Kidney capillary endothelial cell (primary cell): ENCODE measurements at regions not wholly inside any gene's neighbourhood (a gene's known extent, or its start where the extent isn't known, plus 50 kb on each side); places are given as distances from the start of the nearest gene placed in this dataset.

Experiments used
- DNase-seq: peaks from one replicate; pipeline ENCODE4 v3.0.0-alpha.2; 2018; ENCODE audit warnings: low spot score

DNA sequence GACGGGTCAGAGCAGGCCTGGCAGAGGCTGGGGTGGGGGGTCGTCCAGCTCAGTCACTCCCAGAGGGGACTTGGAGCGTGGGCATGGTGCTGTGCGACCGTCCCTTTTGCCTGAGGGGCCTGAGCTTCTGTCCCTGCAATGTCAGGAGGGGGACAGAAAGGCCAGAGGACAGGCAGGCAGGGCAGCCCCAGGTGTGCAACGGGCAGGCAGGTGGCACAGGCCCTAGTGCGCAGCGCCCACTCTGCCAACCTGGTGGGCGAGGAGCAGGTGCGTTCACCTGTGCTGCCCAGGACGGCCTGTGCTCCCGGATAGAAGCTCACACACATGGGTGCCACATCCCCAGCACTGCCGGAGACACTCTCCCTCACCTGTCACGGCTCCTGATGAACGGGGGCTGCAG lies 78.7 kb upstream of the SLCO4A1 start:
- DNase-seq: no peak

DNA sequence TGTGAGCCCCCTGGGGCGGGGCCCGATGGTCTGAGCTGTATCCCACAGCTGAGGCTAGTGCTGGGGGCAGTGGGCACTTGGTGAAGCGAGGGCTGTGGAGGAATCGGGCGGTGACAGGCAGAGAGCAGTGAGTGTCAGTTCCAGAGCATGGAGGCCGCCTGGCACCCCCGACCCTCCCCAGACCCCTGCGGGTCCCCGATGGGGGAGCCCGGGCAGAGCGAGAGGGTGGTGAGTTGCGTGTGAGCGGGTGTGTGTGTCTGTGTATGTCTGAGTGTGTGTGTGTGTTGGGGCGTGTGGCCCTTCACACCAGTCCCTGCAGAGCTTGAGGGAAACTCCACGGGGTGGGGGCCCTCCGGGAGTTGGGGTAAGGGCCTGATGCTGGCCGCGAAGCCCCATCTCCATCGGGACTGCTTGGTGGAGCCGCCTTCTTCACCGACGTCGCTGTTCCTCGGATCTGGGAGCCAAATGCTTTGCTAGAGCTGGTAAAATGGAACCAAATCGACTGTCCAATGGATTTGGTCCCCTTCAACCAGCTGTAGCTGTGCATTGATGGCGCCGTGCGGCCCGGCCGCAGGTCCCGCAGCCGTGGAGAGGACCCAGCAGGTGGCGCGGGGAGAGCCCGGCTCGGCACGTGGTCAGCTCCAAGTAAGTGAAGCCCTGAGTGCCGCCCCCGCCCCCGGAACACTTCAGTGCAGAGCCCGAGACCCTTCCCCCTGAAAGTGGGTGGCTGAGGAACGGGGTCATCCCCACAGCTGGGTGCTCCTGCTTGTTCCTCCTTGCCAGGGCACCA lies 77.7 kb upstream of the SLCO4A1 start:
- no peak for DNase-seq

DNA sequence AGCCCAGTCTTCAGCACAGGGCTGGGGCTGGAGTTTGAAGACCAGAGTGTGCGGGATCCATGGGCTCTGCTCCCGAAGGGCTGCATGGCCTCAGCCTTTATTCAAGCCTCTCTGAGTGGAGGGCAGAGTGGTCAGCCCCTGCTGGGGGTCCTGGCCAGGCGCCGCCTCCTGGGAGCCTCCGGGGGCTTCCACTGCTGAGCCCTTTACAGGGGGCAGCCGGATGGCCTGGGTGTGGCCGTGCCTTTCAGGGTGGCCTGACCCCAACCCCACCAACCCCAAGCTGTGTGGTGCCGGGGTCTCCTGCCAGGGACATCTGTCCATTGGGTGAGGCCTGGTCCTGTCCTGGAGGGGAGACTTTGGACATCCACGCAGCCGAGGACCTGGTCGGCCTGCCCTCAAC lies 76.0 kb upstream of the SLCO4A1 start:
- no peak for DNase-seq

DNA sequence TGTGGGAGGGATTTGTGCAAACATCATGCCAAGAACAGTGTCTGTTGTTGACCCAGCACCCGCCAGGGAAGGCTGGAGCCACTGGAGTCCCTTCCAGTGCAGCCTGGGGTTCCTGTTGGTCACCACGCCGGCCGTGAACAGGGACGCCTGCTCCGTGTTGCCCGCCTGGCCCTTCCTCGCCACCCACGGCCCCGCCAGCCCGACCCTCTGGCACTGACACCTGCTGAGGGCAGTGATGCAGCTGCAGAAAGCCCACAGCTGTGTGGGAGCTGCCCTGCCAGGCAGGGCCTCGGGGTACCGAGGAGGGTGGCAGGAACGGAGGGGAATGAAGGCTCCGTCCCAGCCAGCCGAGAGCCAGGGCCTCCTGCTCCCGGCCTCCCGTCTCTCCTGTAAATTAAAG lies 75.5 kb upstream of the SLCO4A1 start:
- DNase-seq: no peak

DNA sequence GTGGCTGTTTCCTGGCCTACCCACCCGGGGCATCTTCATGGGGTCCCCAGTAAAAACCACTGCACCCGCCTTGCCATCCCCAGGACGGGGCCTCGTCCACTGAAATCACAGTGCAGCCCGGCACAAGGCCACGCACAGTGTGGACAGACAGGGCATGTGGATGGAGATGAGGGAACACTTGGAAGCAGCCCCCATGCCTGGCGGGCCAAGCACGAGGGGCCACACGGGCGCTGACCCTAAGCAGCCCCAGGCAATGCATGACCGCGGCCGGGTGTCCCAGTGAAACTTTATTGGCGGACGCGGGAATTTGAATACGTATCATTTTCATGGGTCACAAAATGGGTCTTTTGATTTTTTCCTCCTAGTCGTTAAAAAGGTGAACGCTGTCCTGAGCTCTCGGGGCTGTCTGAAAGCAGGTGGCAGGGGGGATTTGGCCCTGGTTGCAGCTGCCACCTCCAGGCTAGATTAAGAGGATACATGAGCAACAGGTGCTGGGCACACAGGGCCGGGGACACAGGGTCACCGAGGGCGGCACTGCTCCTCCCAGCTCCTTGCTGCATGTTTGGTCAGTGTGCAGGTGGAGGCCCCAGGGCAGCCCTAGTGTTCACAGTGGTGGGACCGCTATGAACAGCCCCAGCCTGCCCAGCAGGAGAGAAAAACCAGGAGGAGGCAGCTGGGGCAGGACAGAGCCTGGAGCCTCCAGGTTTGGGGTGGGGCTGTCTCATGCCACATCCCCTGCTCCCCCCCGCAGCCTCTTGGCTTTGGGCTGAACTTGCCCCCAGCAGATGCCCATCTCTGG lies 74.9 kb upstream of the SLCO4A1 start:
- no peak for DNase-seq

DNA sequence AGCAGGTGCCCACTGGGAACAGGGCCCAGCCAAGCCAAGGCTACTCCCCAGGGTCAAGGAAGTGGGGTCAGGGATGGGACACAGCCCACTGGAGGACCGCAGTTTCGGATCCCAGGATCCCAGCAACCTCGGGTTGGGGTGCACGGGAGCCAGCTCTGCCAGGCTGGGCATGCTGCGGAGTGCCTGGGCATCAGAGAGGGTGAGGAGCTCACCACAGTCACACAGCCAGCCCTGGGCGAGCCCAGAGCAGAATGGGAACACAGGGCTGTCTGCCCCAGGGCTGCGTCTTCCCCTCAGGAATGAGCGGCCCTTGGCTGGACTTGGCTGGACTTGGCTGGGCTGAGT lies 74.3 kb upstream of the SLCO4A1 start:
- no peak for DNase-seq

DNA sequence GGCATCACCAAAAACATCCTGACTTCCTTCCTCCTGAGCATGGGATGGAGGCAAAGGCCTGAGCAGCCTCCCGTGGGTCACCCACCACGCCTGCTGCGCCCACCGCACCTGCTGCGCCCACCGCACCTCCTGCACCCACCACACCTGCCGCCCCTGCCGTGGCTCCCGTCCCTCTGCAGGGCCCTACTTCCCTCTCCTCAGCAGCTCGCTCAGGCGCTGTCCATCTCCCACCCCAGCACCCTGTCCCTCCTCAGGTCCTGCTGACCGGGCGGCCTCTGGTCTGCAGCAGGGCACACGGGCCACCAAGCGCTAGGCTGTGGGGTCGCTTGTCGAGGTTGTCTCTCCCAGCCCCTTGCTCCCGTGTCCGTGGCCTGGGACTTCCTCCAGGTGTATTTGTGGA lies 72.7 kb upstream of the SLCO4A1 start:
- DNase-seq: no peak

DNA sequence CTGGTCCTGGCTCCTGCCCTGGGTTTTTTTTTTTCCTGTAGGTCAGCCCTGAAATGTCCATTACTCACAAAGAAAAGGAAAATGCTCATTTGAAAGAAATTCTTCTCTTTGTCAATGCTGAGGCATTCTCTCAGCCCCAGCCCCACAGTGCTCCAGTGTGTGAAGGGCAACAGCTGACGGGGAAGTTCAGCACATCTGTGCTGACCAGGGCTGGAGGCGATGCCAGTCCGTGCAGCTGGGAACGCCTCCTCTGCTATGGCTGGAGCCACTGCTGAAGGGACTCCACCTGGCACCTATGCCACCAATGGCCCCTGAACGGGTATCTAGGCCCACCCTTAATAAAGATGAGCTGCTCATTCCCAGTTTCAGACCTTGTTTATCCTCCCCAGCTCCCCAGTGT lies 71.9 kb upstream of the SLCO4A1 start:
- DNase-seq: no peak

DNA sequence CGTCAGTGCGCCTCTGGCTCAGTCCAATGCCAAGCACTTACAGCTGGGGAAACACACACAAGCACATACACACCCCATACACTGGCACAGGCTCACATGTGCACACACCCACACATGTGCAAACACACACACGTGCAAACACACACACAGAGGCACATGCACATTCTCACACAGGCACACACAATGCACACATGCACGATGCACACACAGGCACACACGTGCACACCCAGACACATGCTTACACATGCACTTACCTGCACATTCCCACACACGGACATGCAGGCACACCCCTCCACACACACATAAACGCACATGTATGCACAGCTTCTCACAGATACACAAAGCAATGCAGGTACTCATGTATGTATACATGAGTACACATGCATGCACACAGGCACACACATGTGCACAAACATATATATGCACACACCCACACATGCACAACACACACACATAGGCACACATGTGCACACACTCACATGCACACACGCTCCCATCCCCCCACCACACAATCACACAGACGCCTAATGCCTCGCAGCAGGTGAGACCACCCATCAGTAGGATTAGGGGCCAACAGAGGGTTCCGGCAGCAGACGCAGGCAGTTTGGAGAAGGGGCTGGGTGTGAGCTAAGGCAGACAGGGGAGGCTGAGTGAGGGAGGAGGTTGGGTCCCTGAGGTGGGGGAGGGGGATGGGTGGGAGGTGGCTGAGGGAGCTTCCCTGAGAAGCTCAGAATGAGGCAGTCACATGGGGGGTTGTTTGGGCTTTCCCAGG lies 71.2 kb upstream of the SLCO4A1 start:
- DNase-seq: no peak

DNA sequence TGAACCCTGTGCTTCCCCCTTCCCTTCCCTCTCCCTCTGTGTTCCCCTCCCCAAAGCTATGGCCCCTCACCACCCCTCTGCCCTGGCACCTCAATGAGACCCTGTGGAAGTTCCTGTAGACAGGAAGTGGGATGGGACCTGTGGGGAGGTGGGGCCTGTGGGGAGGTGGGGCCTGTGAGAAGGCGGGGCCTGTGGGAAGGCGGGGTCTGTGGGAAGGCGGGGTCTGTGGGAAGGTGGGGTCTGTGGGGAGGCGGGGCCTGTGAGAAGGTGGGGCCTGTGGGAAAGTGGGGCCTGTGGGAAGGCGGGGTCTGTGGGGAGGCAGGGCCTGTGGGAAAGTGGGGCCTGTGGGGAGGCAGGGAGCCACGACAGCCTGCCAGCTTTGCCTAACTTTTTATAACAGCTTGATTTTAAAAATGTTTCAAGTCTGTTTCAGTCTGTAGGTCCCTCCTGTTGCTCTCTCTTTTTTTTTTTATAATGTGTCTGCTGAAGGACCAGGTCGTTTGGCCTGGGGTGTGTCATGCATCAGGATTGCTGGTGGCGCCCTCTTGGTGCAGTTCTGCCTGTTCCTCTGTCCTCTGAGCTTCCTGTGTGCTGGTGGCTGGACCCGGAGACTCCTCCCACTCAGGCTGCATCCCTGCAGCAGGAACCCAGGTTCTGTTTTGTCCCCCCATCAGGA lies 70.5 kb upstream of the SLCO4A1 start:
- no peak for DNase-seq

DNA sequence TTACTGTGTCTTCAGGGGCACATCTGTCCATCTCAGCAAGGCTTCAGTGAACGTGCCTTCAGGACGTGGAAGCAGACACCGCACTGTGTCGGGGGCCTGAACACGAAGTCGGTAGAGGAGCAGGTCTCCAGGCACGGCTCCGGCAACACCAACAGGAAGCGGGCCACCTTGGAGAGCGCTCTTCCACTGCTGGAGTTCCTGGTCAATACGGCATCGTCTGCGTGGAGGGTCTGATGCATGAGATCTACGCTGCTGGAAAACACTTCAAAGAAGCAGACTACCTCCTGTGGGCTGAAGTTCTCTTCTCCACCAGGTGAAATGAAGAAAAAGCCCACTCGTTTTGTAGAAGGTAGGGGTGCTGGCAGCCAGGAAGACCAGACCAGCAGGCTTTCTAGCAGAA lies 69.3 kb upstream of the SLCO4A1 start:
- no peak for DNase-seq

DNA sequence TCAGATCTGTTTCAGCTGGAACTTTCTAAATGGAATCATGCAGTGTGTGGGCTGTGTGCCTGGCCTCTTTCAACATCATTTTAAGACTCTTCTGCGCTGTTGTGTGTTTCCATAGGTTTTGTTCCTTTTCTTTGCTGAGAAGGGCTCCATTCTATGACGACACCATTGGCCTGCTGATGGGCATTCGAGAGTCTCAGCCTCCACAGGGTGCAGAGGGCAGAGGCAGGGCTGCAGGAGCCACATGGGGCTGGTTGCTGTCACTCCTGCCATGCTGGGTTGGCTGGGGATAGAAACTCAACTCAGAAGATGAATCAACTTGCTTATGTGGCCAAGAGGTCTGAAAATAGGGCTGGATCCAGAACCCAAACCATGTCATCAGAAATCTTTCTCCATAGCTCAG lies 68.5 kb upstream of the SLCO4A1 start:
- DNase-seq: no peak

DNA sequence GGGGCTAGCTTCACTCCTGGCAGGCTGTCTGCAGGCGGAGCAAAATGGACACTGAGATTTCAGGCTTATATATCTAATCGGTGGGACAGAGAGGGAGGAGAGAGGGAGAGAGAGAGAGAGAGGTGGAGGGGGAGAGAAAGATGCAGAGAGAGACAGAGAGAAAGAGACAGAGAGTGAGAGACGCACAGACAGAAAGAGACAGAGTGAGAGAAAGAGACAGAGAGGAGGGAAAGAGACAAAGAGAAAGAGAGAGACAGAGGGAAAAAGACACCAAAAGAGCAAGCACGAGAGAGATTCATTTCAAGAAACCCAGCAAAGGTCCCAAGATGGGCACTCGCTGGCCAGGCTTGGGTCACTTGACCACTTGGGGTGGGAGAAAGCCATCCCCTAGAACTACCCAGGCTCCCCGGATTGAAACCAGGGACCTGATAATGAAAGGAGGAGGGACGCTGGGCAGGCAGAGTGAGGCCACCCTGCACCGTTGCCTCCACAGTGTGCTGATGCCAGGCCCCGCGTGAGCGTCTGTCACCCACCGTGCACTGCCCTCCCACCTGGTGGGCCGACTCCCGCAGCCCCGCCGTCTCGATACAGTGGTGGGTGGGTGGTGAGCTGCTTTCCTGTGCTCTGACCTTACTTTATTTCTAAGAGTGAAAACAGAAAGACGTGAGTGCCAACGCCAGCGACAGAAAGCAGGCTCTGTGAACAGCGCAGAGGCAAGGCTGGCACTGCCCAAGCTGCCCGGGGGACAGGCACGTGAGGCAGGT lies 67.9 kb upstream of the SLCO4A1 start:
- no peak for DNase-seq

DNA sequence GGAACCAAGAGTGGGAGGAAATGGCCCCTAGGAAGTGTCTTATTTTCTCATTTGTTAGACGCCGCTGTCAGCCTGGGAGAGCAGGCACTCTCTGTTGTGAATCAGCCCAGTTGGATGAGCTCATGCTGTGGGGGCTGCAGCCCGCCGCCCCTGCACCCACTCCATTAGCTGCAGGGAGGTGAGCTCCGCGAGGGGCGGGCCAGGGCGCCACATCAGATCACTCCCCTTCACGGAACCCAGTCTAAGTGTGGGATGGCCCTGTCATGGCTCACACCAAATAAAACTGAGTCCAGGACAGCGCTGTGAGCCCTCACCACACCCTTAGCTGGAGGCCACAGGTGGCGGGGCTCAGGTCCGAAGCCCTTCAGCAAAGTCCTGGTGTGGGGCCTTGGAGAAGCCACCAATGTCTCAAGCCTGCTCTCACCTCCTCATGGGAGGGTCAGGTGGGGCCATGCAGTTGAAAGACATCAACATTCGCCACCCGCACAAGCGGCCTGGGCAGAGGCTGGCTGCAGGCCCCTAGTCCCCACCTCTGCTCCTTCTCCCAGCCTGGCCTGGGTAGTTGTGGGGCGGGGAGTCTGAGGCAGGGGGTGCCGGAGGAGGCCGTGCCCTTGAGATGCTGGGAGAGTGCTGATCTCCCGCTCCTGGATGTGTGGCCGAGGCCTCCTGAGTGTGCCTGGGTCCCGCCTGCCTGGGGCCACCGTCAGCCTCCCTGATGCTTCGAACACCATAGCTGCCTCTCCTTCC lies 66.2 kb upstream of the SLCO4A1 start:
- no peak for DNase-seq

DNA sequence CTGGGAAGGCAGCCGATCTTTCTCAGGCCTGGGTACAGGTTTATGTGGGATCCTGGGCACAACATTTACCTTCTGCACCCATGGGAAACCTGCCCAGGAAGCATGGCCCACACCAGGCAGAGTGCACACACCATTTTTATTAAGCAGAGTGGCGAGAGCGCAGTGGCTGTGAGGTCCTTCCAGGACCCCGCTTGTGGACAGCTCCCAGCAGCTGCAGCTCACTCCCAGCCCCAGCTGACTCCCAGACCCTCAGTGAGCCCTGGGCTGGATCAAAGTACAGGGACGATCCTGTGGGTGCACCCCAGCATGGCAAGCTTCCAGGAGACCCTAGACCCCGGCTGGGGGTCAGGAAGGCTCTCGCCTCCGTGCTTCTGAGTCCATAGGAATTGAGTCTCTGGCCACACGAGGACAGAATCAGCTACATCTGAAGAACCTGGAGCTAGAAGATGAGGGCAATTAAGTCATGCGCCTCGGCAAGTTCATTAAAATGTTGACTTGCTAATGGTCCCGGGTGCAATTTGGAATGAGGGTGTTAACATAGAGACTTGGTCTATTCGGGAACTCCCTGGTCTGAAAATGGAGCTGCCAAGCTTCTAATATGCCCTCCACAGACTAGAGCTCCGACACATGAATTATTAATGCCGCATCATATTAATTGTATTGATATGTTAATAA lies 65.4 kb upstream of the SLCO4A1 start:
- DNase-seq: no peak

DNA sequence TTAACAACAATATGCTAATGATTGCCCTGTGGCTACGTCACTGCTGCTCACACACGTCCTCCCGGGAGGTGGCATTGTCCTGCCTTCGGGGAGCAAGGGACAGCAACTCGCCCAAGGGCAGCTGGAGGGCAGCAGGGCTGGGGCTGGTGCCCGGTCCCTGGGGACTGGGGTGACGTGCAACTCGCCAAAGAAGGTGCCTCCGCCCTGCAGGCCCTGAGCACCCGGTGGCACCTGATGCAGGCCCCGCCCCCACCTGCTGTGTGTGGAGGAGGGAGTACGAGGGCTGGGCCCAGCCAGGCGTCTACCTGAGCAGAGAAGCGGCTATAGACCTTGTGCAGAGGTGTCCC lies 64.8 kb upstream of the SLCO4A1 start:
- DNase-seq: no peak

DNA sequence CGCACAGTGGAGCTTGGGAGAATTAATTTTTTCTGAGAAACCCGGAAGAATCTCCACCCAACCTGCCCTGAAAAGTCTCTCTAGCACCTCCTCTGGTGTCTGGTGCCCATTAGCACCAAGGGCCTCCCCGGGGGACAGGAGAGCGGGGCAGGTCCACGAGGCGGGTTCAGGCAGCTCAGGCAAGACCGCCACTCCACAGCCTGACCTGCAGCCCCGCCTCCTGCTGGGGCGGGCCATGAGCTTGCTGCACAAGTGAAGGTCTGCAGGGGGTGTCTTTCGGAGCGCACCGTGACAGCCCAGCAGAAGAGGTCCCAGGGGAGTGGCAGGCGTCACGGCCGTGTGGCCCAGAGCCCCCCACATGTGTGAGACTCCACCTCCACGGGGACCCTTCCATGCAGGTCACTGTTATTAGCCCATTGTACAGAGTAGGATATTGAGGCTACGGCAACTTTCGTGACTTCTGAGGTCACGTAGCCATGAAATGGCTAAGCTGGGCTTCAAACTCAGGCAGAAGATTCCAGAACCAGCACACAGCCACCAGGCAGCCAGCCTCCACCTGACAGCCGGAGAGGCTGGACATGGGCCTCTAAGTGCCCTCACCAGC lies 63.9 kb upstream of the SLCO4A1 start:
- no peak for DNase-seq

DNA sequence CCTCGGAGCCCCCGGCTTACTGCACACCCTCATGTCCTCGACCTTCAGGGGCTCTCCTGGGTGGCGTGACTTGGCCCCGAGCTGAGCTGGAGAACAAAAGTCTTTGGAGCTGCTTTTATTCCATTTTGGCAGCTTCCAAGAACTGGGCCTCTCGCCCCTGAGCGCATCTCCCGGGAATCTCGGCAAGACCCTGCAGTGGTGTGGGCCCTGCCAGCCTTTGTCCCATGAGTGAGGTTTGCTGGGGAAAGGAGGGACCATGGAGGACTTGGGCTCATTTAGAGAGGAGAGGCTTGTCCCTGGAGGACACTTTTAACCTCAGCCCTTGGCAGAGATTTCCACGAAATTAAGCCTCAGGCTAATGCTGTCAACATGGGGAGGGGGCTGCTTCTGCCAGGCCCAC lies 62.3 kb upstream of the SLCO4A1 start:
- no peak for DNase-seq

DNA sequence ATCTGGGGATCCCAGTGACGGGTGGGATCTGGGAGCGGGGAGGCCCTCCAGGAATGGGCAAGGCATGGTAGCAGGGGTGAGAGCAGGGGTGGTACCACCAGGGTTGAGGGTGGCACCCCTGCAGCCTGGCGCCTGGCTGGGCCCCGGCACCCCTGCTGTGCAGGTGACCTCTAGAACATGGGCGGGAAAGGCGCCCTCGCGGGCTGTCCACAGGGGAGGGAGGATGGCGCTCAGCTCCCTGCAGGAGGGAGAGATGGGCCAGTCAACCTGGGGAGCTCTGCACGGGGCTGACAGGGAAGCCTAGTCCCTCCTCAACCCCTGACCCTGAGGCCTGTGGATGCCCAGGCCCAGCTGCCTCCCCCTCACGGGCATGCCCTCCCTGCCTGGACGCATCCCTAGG lies 61.6 kb upstream of the SLCO4A1 start:
- no peak for DNase-seq

DNA sequence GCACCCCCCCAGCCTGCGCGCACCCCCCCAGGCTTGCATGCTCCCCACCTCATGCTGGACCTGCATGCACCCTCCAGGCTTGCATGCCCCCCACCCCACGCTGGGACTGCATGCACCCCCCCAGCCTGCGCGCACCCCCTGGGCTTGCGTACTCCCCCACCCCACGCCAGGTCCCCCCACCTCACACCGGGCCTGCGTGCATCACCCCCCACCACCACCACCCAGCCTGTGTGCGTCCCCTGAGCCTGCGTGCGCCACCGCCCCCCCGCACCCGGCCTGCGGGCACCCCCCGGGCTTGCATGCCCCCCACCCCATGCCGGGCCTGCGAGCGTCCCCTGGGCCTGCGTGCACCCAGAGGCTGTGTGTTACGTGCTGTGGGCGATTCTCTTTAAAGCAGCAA lies 61.0 kb upstream of the SLCO4A1 start:
- DNase-seq: no peak
